ENCODE measurements at regions not wholly inside any gene's neighbourhood (a gene's known extent, or its start where the extent isn't known, plus 50 kb on each side); places are given as distances from the start of the nearest gene placed in this dataset.

DNA sequence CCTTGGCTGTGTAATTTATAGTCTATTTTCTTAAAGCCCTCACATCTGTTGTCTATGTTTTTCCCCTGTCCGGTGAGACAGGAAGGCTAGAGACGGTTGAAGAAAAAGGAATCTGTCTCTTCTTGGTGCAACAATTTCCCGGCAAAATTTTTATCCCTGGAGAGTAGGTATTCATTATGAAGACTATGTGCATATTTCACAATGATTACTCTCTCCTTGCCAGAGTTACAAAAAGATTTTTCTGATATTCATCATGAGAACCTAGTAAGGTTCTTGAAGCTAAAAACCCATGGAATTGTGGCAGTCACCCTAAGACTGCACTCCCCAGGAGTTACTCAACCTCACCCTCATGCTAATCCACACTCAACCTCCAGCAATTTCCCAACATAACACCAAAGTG lies 55.0 kb upstream of the GHITM start:
- no peak for DNase-seq (ENCODE audit: low read depth in 2 of 3, low spot score in 2 of 3)

DNA sequence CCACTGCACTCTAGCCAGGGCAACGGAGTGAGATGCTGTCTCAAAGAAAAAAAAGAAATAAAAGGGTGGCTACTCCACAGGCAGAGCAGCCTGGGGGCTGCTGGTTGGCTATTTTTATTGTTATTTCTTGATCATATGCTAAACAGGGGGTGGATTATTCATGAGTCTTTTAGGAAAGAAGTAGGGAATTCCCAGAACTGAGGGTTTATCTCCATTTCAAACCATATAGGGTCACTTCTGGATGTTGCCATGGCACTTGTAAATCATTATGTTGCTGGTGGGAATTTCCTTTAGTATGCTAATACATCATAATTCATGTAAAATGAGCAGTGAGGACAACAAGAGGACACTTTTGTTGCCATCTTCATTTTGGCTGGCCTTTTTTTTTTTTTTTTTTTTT lies 52.1 kb upstream of the GHITM start:
- DNase-seq (ENCODE audit: low read depth in 2 of 3, low spot score in 2 of 3), result no peak

DNA sequence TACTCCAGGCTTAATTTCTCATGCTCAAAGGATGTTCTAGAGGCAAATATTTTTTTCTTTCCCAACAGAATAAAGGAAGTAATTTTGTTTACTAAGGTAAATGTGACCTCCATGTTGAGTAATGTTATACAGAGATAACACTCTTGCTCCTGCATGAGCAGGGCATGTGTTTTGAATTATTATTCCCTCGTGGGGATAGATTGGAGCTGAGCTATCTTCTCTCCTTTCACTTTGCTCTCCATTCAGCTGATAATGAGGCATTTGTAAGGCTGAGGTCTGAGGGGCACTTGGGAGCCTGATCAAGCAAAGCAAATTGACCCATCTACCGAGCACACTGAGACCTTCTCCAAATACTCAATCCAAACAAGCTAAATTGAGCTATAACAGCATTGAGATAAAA lies 50.7 kb upstream of the GHITM start:
- no peak for DNase-seq (ENCODE audit: low read depth in 2 of 3, low spot score in 2 of 3)

DNA sequence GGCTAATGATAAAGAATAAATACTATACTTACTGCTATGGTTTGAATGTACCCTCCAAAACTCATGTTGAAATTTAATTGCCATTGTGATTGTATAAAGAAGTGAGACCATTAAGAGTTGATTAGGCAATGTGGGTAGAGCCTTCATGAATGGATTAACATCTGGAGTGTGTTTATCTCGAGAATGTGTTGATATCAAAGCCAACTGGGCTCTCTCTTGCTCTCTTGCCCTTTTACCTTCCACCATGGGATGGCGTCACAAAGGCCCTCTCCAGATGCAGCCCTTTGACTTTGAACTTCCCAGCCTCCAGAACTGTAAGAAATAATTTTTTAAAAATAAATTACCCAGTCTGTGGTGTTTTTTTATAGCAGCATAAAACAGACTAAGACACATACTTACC lies 50.1 kb upstream of the GHITM start:
- no peak for DNase-seq (ENCODE audit: low read depth in 2 of 3, low spot score in 2 of 3)

All from activated CD8-positive, alpha-beta memory T cell treated with anti-CD3 and anti-CD28 coated beads for 48 hours (primary cell).